HG03025 (cell line): ENCODE measurements at regions not wholly inside any gene's neighbourhood (a gene's known extent, or its start where the extent isn't known, plus 50 kb on each side); places are given as distances from the start of the nearest gene placed in this dataset.

Experiments used
- ATAC-seq: cut with Tn5 transposase; IDR thresholded peaks from one replicate; pipeline ENCODE4 v1.9.1; 2021; ENCODE audit warnings: mild to moderate bottlenecking, moderate library complexity; ENCODE audit not compliant: unreplicated experiment, low FRiP score

DNA sequence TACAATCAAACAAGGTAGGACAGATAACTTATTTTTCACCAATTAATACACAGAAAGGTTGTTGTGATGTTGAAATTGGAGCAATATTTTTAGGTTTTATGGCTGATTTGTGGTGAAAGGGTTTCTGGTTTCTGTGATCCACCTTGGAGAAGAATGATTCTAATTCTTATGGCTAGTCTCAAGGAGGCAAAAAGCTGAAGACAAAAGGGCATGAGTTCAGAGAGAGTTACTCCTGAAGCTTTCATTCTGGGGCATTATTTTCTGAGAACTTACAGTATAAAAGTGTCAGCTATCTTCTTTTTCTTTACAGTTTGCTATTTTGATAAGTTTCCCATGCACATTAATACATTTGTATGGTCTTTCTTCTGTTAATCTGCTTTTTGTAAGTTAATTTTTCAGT, 372.4 kb upstream of the CCDC179 start:
- no peak for ATAC-seq

GRCh38 chr11:23233075-23233474, 372.8 kb upstream of the CCDC179 start:
- no peak for ATAC-seq

- no peak for ATAC-seq
These were observed 376.7 kb upstream of the CCDC179 start for GRCh38 chr11:23236826-23237555.

- no peak for ATAC-seq
These were observed 392.2 kb upstream of the CCDC179 start for GRCh38 chr11:23252426-23252825.

- no peak for ATAC-seq
These were observed 396.8 kb upstream of the CCDC179 start for GRCh38 chr11:23257088-23257487.

DNA sequence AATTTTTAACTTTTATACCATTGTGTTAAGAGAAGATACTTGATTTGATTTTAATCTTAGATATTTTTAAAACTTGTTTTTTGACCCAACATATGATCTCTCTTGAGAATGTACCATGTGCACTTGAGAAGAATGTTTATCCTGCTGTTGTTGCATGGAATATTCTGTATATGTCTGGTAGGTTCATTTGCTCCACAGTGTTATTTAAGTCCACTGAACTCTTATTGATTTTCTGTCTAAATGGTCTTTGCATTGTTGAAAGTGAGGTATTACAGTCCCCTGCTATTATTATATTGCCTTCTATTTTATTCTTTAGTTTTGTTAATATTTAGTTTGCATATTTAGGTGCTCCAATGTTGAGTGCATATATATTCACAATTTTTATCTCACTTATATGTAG, 397.3 kb upstream of the CCDC179 start:
- no peak for ATAC-seq

DNA sequence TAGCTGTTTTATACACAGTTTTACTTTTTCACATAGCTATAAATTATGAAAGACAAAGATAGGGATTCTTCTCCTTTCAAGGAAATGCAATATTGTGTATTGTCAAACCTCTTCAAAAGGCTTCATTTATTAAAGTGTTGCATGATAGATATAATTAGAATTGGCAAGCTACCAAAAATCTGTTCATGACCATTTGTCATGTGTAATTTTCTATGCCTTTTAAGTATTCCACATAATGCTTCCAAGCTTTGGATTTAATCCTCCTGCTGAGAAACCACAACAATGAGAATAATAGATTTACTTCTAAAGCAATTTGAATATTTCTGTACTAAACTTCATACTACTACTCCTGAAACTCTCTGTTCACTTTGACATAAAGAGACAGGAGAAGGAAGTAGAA, 403.2 kb upstream of the CCDC179 start:
- no peak for ATAC-seq

- ATAC-seq, result no peak
These were observed 411.8 kb upstream of the CCDC179 start for GRCh38 chr11:23272095-23272494.

GRCh38 chr11:23278121-23278520, 417.8 kb upstream of the CCDC179 start:
- ATAC-seq, result no peak

DNA sequence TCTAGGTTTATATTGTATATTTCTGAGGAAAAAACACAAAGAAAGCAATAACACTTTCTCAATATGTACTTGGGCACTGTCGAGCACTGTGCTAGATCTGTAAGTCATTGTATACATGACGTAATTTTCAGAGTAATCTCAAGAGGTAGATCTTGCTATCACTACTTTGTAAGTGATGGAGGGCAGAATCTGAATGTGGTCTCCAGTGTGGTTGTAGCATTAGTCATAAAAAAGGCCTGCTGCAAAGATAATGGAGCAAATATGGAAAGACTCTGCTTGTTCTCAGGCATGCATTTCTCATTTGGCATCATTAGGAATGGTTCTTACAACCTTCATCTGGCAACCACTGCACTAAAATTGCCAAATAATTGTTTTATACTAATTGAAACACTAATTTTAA, 419.8 kb upstream of the CCDC179 start:
- no peak for ATAC-seq

DNA sequence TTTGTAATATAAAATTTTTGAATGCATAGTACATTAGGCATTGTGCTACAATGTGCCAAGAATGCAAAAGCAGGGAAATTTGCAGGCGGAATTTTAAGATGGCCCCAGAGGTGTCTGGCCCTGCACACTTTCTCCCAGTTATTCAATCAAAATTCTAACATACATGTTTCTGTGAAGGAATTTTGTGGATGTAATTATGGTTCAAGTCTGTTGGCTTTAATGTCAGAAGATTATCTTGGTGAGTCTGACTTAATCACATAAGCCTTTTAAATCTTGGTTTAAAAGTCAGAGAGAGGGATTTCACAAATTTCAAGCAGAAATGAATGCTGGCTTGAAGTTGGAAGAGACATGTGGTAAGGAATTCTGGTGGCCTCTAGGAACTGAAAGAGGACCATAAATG, 423.4 kb upstream of the CCDC179 start:
- no peak for ATAC-seq

DNA sequence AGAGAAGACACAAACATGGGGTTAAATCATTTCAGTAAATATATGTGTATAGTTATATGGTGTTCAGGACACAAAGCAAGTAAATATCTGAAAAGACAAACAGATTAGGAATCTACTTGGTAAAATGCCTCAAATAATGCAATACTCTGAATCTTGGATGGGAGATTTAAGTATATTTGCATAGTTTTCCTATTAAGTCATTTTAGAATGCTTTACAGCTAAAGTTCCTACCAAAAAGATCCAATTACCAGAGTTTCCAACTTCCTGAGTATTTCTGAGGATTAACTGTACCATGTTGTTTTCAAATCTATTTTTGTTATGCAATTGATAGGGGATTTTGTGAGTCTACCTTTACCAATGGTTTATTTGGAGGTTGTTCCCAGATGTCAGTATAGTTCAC, 424.4 kb upstream of the CCDC179 start:
- no peak for ATAC-seq

- no peak for ATAC-seq
These were observed 427.9 kb upstream of the CCDC179 start for GRCh38 chr11:23288003-23288783.

GRCh38 chr11:23295241-23295640, 435.0 kb upstream of the CCDC179 start:
- no peak for ATAC-seq

- ATAC-seq, result no peak
These were observed 447.8 kb upstream of the CCDC179 start for GRCh38 chr11:23308041-23308440.

GRCh38 chr11:23310276-23310675, 450.0 kb upstream of the CCDC179 start:
- ATAC-seq, result no peak

GRCh38 chr11:23311986-23312940, 452.0 kb upstream of the CCDC179 start:
- ATAC-seq, result no peak

DNA sequence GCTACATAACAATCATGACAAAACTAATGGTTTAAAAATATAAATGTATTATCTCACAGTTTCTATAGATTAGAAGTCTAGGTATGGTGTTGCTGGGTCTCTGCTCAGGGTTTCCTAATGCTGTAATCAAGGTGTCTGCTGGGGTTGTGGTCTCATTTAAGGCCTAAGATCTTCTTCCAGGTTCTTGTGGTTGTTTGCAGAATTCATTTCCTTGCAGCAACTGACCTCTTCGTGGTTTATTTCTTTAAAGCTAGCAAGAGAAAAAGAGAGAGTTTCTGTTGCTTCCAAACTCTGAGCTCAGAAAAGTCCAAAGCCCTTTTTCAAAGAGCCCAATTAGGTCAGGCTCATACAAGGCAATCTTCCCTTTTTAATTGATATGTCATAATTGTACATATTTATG, 452.7 kb upstream of the CCDC179 start:
- ATAC-seq, result no peak

GRCh38 chr11:23314162-23314561, 453.9 kb upstream of the CCDC179 start:
- no peak for ATAC-seq

DNA sequence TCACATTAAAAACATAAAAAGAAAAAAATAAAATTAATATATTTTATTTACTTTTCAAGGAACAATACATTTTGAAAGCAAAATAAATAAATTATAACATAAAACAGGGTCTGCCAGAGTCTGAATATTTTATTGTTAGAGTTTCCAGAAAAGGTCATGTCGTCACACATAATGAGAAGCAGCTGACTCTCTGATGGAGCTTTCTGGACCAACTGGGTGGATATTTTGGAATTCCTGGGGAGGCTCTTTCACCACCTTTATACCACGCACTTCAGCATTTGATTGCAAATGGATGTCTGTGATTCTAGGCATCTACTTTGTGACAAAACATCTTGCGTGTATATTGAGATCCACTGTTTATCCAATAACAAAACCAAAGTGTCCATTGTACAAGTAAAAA, 455.0 kb upstream of the CCDC179 start:
- ATAC-seq, result no peak

DNA sequence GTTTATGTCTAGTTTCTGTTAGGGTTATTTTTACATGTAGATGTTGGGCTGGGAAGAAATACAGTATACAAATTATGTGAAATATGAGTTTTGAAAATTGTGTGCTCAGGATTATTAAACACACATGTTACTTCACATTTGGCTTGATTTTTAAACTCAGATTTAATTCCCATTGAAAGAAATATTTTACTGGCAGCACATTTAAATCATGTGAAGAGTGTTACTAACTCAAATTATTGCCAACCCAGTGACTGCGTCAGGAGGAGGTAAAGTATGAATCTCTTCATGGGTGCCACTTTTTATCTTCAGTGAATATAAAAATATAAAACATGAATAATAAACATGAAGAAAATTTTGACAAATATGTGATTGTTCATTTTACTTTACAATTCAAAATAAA, 457.5 kb upstream of the CCDC179 start:
- no peak for ATAC-seq
